DND-41 (cell line): ENCODE measurements at regions not wholly inside any gene's neighbourhood (a gene's known extent, or its start where the extent isn't known, plus 50 kb on each side); places are given as distances from the start of the nearest gene placed in this dataset.

Experiments used
- EZH2 ChIP-seq: IDR thresholded peaks from 3 replicates; pipeline ENCODE4 v1.6.1; 2012; ENCODE audit warnings: borderline replicate concordance, low read depth, mild to moderate bottlenecking, moderate library complexity, low read length, inconsistent platforms; ENCODE audit not compliant: severe bottlenecking
- TF ChIP-seq, protein P1 (sequence below): IDR thresholded peaks from 2 replicates; pipeline ENCODE4 v1.5.1; 2012; ENCODE audit warnings: borderline replicate concordance, low read length, moderate library complexity, mild to moderate bottlenecking; ENCODE audit not compliant: poor library complexity, severe bottlenecking; ENCODE audit errors: extremely low read depth

- TF ChIP-seq, protein P1, sequence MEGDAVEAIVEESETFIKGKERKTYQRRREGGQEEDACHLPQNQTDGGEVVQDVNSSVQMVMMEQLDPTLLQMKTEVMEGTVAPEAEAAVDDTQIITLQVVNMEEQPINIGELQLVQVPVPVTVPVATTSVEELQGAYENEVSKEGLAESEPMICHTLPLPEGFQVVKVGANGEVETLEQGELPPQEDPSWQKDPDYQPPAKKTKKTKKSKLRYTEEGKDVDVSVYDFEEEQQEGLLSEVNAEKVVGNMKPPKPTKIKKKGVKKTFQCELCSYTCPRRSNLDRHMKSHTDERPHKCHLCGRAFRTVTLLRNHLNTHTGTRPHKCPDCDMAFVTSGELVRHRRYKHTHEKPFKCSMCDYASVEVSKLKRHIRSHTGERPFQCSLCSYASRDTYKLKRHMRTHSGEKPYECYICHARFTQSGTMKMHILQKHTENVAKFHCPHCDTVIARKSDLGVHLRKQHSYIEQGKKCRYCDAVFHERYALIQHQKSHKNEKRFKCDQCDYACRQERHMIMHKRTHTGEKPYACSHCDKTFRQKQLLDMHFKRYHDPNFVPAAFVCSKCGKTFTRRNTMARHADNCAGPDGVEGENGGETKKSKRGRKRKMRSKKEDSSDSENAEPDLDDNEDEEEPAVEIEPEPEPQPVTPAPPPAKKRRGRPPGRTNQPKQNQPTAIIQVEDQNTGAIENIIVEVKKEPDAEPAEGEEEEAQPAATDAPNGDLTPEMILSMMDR = no peak
- TF ChIP-seq EZH2 = no peak
These were observed 126.9 kb upstream of the DLGAP1 start for GRCh38 chr18:4581966-4582365.
